ENCODE measurements at regions not wholly inside any gene's neighbourhood (a gene's known extent, or its start where the extent isn't known, plus 50 kb on each side); places are given as distances from the start of the nearest gene placed in this dataset.

DNA sequence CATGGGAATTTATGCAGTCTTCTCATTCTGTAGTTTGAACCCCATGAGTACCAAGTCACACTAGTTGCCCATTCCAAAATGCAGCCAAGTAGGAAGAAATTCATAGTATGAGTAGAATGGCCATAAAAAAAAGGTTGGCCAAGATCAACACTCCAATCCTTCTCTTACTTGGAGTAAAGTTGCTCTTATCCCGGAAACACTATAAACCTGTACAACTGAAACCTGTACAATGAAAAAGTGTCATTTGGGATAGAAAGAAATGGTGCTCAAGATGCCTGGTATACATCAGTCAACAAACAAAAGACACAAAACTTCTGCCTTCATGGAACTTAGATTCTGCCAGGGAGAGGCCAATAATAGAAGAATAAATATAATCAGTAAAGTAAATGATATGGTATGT lies 325.0 kb downstream of the NFIB start:
- no peak for DNase-seq

DNA sequence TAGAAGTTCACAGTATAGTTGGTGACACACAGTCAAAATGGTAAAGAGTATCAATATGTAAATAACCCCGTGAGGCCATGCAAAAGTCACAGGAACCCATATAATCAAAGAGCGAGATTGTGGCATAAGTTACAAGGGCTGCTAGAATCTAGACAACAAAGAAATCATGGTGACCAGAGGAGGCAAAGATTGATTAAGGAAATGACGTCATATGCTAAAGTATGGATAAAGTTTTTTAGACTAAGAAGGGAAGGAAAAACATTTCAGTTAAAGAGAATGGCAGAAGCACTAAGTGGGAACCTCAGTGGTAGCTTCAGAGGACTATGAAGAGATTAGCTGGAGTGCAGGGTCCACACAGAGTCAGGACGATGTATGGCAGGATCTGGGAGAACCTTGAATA lies 330.3 kb downstream of the NFIB start:
- DNase-seq, result no peak

DNA sequence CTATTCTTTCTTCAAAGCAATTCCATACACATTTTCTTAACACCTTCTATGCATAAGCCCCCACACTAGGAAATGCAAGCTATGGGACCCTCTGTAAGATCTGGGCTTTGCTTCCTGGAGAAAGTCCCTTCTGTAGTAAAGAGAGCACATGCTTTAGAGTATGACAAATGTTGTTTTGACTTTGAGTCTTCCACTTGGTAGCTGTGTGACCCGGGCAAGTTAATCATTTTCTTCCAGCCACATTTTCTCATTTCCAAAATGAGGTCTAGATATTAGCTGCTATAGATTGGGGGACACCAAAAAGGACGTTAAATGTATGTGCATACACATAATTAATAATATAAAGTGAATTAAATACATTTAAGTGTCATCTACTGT lies 334.0 kb downstream of the NFIB start:
- no peak for DNase-seq

DNA sequence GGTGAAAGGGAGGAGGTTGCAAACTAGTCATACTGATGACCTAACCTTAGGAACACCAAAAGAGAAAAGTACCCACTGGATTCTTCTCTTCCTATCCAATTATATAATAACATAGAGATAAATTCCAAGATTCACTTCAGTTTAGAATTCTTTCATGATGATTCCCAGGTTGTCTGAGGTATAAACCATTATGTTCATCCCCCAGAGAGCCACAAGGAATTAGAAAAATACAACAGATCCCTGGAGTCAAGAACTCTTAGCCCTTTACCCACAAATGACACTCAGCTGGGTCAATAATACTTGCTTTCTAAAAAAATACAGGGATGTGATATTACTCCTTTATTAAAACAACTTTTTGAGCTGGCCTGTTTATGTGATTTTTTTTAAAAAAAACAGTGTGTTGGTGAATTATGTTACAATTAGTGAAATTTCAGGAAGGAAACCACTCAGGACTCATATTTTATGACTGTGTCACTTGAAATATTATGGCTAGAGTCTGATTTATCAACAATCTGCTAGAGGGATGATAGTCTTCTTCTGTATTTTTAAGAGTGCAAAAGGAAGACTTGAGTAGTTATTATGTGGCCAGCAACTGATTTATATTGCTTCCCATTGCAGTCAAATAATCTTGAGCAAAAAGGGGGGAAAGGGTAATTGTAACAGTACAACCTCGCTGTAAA lies 338.2 kb downstream of the NFIB start:
- DNase-seq, result no peak

DNA sequence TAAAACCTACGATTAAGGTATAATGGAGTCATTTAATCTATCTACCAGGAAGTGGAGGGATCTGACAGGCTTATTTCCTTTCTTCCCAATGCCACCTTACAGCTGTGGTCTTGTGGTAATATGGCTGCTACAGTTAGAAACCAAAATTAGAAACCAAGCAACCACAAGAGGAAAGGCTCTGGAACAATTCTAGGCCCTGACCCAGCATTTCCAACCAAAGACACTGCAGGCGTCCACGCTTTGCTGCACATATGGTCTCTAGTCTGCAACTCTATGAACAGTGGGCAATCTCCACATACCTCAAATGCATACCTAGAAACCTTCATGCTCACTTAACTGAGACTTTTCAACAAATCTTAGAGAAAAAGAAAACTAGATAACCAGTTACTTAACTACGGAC lies 339.1 kb downstream of the NFIB start:
- DNase-seq, result no peak

DNA sequence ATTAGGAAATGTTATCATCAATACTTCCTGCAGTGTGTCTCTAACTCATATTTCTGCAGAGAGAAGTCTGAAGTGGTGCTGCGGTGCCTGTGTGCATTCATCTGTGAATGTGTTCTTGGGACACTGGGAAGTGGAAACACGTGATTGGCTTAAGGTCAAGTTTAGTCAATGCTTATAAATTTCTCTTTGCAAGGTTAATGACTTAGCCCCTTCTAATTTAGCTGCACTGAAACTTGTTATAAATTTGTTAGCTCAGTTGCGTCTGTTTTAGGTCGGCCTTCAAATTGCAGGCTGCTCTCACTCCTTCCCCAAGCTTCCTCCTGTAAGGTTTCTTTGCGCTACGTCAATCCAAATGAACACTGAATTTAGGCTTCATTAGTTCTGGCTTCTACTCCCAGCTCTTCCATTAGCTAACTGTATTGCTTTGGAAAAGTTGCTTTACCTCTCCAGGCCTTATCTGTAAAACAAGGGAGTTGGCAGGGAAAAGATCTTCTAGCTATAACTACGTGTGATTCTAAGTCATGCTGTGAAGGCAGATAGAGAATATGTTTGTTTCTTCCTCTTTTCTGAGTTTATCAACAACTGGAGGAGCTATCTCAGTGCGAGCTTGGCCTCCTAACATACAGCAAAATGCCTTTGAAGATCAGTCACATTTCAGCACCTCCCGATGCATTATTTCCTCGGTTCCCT lies 341.8 kb downstream of the NFIB start:
- DNase-seq, result no peak

DNA sequence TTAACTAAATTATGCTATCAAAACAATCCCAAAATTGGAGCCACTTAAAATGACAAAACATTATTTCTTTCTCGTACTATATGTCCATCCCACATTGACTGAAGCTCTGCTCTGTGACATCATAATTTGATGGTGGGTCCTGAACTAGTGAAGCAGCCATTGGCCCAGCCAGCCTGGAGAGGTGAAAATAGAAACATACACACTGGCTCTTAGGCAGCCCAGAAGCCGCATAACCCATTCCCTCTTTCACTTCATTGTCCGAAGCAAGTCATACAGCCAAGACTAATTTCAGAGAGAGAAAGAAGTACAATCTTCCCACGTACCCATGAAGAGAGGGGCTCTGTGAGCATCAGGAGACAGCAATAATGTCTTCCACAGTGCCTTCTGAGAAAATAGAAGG lies 342.5 kb downstream of the NFIB start:
- no peak for DNase-seq

DNA sequence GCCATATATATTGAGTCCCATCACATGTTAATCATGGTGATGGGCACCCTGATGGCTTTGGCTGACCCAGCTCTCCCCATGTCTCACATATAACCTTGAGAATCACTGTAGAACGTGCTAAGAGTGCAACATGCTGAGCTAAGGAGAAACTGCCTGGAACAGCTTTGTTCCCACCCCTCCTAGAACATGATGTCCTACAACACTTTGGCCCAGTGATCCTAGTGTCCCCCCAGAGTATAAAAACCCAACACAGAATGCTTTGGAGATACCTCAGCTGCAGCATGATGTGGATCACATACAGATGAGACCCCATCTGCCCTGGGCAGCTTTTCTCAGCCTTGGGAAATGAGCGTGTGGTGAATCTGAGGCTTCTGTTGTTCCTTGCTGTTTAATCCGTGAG lies 343.5 kb downstream of the NFIB start:
- DNase-seq, result no peak

DNA sequence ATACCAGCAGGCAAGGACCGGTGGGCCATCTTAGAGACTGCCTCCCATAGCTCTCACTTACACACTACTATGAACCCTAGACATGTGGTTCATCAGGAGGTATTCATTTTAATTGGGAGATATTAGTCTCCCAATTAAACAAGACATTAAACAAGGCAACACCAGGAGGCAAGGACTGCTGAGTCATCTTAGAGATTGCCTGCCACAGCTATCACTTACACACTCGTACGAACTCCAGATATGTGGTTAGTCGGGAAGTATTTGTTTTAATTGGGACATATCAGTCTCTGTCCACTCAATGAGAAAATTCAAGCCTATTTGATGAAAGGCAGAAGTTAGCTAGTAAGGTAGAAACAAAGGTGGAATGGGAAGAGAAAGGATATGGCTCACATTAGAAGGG lies 343.9 kb downstream of the NFIB start:
- DNase-seq, result no peak

DNA sequence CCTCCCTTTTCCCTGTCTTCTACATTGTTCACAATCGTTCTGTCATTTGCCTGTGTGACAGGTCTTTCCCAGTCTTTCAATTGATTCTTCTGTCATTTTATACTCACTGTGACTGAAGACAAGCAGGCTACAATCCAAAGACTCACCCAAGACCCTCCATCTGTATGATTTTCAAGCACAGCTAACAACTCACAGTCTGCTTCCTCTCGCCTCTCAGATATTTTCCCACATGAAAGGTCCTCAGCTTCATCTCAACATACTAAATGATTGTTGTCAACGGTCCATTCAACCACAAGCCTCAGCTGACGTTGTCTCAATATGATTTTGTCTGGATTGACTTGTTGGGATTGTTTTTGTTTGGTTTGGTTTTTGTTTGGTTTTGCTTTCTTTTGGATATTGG lies 346.5 kb downstream of the NFIB start:
- DNase-seq, result no peak

DNA sequence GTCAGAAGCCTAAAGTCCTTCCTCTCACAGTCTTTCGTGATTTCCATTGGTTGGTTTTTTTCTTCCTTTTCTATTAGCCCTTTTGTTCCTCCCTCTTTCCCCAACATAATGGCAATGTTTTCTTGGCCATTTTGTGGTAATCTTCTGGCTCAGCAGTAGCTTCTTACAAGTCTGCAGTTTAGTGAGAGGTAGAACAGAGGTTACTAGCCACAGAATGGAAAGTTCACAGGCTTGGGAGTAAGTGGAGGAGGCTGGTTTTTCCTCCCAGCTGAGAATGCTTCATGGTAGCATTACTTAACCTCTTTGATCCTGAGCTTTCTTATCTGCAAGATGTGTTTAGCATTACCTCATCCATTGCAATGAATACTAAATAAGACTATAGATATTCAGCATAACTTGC lies 346.9 kb downstream of the NFIB start:
- DNase-seq, result no peak

DNA sequence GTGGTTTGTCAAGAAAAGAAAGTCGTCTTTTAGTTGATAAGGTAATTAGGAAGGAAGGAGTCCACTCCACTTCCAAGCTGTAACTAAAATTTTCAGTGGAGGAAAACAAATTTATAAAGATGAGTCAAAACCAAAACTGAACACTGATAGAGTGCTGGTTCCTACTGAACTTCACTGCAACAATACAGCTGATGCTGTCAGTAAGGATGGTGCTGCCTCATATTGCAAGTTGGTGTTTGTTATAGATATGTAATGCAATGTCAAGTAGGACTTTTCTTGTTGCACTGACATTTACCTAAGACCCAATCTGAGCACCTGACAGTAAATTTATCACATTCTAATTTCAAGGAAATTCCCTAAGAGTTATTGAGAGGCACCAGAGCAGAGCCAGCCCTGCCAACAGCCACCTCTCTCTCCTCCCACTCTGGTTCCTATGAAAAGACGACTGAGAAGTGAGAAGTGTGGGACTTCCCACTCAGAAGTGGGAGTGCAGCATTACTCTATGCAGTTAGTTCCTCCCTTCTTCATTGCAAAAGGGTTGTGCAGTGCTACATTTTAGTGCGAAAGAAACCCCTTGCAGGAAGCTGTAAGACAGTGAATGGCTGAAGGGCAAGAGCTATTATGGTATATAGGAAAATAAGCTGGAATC lies 350.8 kb downstream of the NFIB start:
- DNase-seq, result no peak

DNA sequence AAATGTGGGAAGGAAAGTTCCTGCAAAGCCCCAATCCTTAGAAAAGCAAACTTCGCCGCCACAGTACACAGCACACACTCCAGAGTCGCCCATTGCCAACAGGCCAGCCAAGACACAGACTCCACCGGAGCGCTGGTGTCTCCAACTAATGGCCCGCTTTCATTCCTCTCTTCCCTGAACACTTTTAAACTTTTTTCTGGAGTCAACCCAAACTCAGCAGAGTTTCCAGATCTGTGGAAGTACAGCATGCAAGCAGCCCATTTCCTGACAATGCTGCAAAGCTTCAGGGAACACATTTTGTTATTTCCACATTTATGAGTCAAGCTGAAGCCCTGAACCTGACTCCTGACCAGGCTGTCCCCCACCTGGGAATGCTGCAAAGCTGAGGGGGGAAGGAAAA lies 351.9 kb downstream of the NFIB start:
- DNase-seq, result no peak

DNA sequence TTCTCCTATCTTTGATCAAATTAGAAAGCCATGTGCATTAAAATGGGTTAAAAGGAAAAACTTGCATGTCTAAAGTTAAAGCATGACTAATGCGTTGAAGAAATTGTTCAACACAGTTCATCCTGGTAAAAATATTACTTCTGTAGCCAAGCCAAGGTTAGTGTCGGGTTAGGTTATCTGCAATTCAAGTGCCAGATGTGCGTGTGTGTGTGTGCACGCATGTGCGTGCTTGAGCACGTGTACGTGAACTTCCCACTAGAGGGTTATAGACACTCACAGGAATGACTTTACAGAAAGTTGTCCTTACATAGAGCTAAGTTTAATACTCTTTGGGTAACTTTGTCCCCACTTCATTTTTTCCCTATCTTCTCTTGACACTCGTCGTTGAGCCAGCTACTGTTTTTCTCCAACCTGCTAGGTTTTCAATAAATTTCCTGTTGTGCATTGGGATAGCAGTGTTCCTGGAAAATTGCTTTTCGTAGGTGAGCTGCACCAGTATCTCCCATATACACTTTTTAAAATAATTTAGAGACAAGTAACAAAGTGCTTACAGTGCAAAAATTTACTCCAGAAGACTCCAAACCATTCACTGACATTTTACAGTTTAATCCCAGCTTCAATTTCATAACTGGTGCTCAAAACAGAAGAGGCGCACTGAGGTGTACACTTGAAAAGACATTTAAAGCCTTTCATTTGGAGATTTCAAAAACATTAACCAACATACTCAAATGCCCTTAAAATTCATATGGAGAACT lies 353.8 kb downstream of the NFIB start:
- no peak for DNase-seq

DNA sequence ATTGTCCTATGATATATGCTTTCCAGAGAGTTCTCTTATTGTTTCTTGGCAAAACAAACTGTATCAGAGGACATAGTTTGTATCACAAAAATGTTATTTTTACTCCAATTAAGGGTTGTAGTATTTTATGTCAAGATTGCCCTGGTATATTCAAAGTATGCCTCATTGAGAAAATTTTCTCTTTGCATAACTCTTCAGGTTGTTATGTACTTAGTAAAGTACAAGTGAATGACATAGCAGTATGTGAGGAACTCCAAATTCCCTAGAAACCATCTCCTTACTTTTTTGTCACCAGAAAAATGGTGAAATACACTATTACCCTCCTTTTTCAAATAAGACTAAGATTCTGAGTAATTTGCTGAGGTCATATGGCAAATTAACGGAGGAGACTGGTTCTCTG lies 355.3 kb downstream of the NFIB start:
- no peak for DNase-seq

DNA sequence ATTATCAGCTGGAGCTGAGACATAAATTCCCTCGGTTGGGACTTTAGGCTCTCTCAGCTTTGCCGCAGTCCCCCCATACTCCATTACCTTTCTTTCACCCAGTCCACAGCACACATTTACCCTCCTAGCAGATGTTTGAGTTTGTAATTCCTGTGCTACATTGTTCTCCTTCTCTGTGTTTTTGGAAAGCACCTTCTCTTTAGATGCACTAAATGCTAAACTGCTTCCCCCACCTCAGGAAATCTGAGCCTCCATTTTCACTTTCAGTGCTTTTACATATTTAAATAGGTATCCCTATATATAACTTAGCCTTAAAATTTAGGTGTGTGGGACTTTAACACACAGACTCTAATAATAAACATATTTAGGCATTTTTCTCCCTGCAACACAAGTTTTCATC lies 356.9 kb downstream of the NFIB start:
- DNase-seq, result no peak

DNA sequence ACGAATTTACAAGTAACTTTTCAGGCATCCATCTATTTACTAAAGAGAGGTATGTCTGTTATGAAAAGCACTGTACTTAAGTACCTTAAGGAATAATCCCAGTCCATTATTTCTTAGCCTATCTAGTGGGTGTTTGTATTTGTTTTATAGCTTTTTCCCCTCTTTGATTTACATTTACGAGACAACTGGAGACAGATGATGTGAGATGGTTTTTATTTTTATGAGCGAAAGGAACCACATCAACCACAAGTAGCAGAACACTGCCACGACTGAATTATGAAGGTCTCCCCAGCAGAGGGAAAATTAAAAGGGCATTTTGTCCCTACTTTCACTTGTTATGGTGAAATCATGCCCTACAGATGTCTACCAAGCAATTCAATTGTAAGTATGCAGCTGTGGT lies 357.8 kb downstream of the NFIB start:
- DNase-seq, result no peak

DNA sequence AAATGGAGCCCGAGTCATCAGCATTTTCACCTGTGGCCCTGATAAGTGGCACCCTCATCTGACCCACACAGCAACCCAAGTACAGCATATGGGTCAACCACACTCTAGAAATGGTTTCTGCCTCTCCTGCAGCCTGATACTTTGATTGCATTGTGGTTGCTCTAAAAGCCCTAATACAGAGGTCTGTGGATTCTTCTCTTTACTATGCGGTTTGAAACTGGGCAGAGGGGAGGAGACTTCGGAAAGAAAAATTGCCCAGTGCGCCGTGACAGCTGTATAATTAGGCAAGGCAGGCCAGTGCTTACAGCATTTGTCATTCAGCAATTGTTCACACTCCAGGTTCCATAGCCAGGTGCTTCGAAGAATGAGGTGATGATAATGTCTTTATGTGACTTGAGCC lies 361.0 kb downstream of the NFIB start:
- DNase-seq, result no peak

DNA sequence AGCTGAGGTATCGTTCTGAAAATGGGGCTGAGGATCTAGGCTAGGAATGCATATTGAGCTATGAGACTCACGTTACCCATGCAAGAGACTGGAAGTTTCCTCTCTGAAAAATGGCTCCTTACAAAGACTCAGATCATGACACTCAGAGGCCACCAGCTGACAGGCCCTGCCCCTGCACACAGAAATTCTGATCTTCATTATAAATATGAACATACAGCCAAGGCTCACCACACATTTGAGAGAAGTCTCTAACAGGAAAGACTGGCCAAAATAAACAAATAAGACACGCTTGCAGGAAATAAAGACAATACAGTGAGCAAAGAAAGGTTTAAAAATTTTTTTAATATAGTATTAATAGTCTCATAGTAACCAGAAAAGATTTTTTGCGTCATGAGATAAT lies 365.9 kb downstream of the NFIB start:
- DNase-seq, result no peak

DNA sequence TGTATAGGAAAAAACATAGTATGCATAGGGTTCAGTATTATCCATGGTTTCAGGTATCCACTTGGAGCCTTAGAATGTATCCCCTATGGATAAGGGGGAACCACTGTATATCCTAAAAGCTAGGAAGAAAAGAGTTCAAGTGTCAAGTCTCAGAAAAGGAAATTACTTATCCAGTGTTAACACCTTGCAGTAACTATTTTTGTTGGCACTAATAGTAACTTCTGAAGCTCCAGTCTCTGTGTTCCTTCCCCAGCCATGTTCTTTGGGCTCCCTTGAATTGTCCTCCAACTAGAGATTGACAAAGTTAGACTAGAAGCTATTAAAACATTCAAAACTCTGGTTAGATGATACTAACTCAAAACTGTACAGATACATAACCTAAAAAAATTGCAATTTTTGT lies 370.8 kb downstream of the NFIB start:
- no peak for DNase-seq

DNA sequence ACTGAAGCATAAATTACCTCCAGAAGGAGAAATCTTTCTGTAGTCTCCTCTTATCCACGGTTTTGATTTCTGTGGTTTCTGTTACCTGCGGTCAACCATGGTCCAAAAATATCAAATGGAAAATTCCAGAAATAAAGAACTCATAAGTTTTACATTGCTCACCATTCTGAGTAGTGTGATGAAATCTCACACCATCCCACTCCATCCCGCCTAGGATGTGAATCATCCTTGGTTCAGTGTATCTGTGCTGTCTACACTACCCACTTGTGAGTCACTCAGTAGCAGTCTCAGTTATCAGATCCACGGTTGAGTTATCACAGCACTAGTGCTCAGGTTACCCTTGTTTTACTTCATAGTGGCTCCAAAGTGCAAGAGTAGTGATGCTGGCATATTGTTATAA lies 371.2 kb downstream of the NFIB start:
- DNase-seq, result peak; percentile 22

DNA sequence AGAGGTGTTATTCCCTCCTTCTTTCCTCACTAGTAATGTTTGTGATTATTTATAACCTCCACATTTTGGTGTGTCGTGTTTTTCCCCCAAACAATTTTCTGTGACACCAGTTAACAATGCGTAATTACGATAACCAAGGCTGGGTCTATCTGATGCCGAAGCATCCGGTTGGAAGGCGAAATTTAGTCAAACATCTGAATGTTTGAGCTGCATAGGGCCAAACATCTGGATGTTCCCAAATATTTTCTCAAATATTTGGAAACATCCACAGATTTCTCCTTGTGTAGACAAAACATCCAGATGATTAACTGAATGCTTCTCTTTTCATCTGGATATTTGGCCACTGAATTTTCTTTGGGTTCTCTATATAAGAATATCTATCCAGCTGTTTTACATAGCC lies 371.7 kb downstream of the NFIB start:
- no peak for DNase-seq

DNA sequence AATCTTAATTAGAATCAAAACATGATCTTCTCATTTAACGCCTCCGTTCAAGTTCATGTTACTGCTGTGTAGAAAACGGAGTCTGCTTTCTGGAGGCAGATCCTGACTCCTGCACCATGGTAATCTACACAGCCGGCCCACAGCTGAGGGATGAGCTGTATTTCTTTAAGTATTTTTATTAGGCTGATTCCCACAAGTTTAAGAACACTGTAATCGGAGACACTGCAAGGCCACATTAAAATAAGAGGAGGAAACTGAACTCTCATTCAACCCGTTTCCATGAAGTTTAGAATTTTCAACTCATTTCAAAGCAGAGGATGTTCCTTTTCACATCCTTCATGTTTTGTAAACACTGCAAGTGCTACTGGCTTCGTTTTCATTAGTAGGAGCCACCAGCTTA lies 372.2 kb downstream of the NFIB start:
- no peak for DNase-seq
